ENCODE measurements at regions not wholly inside any gene's neighbourhood (a gene's known extent, or its start where the extent isn't known, plus 50 kb on each side); places are given as distances from the start of the nearest gene placed in this dataset.

- intact Hi-C loops (cut with DNase I), result no loop called here
Measured at GRCh38 chr13:79011179-79011578, 352.2 kb upstream of the OBI1 start.

GRCh38 chr13:79003989-79004898 is 345.3 kb upstream of the OBI1 start:
- intact Hi-C loops (cut with DNase I), result no loop called here
- no peak for DNase-seq

More at GRCh38 chr13:79011179-79011578, 352.2 kb upstream of the OBI1 start:
- DNase-seq, result no peak

GRCh38 chr13:78999494-78999893 is 340.5 kb upstream of the OBI1 start:
- DNase-seq, result no peak
- intact Hi-C loops (cut with DNase I), result no loop called here

DNA sequence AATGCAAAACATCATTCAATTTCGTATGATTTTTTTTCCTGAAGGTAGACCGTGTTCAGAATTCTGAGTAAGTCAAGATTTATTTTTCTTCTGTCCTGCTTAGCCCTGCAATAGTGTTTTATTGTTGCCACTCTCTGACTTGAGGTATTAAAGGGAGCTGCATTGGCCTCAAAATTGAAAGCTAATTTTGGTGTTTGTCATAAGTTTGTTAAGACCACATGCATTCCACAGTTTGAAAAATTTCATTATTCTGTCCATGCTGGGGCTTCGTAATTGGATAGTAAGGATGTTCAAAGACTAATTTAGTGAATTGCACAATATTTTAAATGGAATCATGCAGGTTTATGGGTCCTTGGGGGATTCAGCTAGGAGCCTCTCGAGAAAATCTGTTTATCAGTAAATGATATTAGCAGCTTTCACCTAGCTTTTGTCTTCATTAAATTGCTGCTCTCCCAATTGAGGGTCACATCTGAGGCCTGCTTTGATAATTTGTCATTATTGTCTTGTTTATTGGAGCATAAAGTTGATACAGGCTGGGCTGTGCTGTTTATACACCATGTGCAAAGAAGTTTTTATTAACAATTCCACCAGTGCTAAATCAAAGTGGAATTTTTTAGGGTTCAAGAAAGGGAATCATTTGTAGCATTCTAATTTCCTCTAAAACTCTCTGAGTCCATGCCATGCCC is 339.8 kb upstream of the OBI1 start:
- no peak for DNase-seq
- intact Hi-C loops (cut with DNase I), result no loop called here

DNA sequence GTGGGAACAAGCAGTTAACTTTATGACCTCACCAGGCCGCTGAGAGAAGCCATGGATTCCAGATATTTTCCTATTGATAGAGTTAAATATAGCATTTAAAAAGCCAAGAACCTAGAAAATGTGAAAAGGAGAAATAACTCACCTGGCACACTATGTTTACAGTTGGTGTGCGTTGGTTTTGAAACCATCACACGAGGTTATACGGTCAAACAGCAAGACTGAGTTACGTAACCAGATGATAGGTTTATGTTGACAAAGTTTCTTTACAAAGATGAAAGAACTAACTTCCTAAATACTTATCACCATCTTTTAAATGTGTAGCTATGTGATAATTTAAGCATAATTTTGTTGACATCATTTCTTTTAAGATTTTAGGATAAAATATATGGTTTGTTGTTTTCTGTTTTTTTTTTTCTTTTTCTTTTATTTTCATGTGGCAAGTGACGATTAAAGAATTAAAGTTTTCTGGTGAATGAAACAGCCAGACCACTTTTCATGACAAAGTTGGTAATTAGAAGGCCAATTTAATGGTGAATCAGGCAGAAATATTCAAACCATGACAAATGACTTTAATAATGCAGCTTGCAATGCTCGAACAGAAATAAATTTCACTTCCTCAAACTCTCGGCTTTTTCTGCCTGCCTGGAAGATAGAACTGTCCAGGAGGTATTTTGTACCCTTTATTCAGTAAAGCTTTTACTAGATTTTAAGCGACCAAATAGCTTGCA is 339.1 kb upstream of the OBI1 start:
- intact Hi-C loops (cut with DNase I), result no loop called here
- no peak for DNase-seq

DNA sequence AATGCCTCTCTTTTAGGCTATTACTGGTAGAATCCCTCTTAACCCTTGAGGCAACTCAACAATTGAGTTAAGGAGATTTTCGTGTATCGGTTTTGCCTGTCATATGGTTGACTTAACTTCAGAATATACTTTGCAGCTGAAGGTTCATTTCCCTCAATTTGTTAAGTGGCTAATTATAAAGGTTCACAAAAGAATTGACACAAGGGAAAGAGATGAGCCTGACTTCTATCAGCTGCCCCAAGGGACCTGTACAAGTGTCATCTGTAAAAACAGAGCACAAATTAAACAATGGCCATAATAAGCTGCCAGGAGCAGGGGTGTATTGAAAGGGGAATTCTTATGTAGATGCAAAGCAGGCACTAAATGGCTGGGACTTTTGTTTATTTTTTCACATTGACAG is 334.8 kb upstream of the OBI1 start:
- intact Hi-C loops (cut with DNase I), result no loop called here
- no peak for DNase-seq

GRCh38 chr13:78981913-78982312 is 323.0 kb upstream of the OBI1 start:
- DNase-seq, result no peak
- intact Hi-C loops (cut with DNase I), result no loop called here

GRCh38 chr13:78979349-78979748 is 320.4 kb upstream of the OBI1 start:
- intact Hi-C loops (cut with DNase I), result loop anchor here (5.0 kb wide), 1 partner anchor 842 kb away; no protein-coding TSS in a partner anchor
- DNase-seq, result no peak

DNA sequence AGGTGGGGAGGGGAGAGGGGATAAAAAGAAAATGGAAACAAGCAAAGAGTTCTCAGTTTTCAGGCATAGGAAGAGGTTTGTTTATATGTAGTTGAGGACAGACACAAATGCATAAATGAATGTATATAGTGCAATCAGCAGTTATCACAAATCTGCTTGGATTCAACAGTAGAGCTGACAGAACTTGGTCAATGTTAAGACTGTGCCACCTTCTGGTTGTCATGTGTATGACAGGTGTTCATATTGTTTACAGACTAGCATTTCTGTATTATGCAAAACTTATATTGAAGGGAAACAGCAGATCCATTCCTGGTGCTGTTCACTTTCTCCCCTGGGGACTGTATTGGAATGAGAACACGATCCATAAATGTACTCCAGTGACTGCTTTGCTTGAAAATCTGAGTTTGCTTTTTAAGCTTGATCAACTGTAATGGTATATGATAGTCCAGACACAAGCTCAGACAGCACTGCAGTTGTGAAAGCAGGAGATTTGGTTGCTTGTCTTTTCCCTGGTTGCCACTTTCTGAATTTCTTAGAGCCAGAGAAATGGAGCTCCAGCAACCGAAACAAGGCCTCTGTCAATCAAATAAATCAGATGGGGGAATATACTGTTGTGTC is 319.5 kb upstream of the OBI1 start:
- intact Hi-C loops (cut with DNase I), result loop anchor here (5.0 kb wide), 1 partner anchor 841 kb away; no protein-coding TSS in a partner anchor
- peak in 26 of 42 donors; percentile 9 to 85 (median 51) for DNase-seq

- no peak for DNase-seq
- intact Hi-C loops (cut with DNase I), result loop anchor here (5.0 kb wide), 1 partner anchor 840 kb away; no protein-coding TSS in a partner anchor
Measured at GRCh38 chr13:78977311-78977710, 318.4 kb upstream of the OBI1 start.

- DNase-seq, result no peak
- intact Hi-C loops (cut with DNase I), result loop anchor here (5.0 kb wide), 1 partner anchor 839 kb away; no protein-coding TSS in a partner anchor
Measured at GRCh38 chr13:78976696-78977095, 317.7 kb upstream of the OBI1 start.

DNA sequence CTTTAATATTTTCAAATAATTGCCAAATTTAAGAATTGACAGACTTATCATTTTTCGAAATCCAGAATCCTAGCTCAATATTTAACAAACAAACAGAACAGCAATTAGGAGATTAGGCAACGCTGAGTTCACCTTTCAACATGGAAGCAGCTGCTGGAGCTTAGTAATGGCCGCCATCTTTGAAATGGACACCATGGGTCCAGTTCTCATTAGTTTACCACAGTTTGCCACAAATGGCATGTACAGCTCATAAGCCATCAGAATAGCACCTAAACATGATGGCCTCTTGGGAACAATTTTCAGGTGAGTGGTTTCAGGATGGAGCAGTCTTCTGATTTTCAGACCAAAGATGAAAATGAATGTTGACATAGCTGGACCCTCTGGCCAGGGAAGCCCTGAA is 313.6 kb upstream of the OBI1 start:
- DNase-seq, result no peak
- intact Hi-C loops (cut with DNase I), result no loop called here

GRCh38 chr13:78971355-78972025 is 312.5 kb upstream of the OBI1 start:
- DNase-seq, result no peak
- intact Hi-C loops (cut with DNase I), result no loop called here

DNA sequence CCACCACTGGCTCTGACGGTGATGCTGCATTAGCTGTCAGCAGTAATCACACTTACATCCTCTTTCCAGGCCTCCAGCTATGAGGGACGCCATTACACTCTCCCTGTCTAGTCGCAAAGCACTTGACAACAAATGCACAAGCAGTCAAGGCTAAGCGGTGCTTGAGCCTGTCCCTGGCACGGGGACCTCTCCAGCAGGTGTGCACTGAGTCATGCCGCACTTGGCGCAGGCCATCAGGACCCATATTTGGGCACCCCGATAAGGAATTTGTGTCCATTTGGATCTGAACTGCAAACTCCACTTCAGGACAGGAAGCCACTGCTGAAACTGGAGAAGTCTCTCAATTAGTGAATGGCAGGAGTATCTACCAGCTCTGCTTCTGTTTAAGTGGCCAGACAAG is 301.9 kb upstream of the OBI1 start:
- intact Hi-C loops (cut with DNase I), result no loop called here
- no peak for DNase-seq

GRCh38 chr13:78958006-78958405 is 299.1 kb upstream of the OBI1 start:
- intact Hi-C loops (cut with DNase I), result no loop called here
- no peak for DNase-seq

DNA sequence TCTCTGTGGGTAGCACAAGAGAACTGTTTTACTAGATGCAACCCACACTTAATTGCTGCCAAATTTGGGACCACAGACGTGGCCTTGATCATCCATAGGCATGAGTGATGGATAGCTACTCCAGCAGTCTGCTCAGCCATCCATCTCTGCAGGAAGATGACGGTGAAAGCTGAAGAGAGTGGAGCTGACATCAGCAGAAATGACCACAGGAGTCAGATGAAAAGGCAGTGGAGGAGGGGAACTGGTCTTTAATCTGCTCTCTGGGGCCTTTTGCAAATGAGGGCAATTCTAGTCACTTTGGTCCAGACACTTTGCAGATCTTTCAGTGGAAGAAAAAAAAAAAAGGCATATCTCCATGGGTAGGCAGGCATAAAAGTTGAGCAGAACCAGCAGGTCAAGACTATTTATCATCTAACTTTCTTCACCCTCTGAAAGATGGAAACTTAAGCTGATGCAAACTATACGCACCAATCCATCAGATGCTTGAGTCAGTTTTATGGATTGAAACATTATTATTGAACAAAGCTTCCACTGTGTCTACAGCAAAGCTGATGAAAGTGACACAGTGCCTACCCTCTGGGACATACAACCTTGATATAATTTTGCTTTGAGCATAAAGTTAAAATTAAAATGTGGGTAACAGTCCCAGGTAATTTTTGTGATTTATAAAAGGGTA is 281.6 kb upstream of the OBI1 start:
- intact Hi-C loops (cut with DNase I), result no loop called here
- no peak for DNase-seq

DNA sequence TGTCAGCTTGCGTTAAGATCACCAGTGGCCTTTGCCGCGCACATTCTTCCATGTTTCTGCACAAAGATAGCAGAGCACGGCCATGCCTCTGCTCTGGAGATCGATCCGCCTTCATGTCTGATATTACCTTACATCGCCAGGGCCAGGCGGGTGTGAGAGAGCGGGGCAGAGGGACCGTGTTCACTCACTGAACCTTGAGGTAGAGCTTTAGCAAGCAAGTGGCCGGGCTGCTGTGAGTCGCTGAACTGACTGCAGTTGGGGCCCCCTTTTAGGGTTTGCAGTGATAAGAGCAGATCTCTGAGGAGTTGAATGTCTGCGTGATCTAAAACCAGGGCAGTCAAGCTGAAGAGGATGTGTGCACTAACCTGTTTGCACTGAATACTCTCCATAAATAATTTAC is 275.4 kb upstream of the OBI1 start:
- intact Hi-C loops (cut with DNase I), result no loop called here
- DNase-seq, result no peak

- intact Hi-C loops (cut with DNase I), result no loop called here
- DNase-seq, result no peak
Measured at GRCh38 chr13:78915015-78915414, 256.1 kb upstream of the OBI1 start.
